Kidney (tissue), 13 donors: ENCODE measurements at regions not wholly inside any gene's neighbourhood (a gene's known extent, or its start where the extent isn't known, plus 50 kb on each side); places are given as distances from the start of the nearest gene placed in this dataset.

Experiments used
- DNase-seq, 5 donors: peaks; one replicate each; pipeline ENCODE4 v3.0.0-alpha.2; 2013 to 2020
- FAIRE-seq: peaks from 2 replicates; lab custom pipeline; 2012; peaks lifted over from hg19 to GRCh38; lab: Jason Lieb, UNC
- H3K27ac ChIP-seq, 2 donors: one replicate each; pipeline ENCODE4 v1.7.0; 2013; ENCODE audit warnings: low read depth in 2 of 2, low read length in 2 of 2, inconsistent platforms in 1 of 2
- H3K27me3 ChIP-seq: one replicate; pipeline ENCODE4 v1.7.1; 2013; ENCODE audit warnings: low read length, inconsistent platforms; ENCODE audit not compliant: control insufficient read depth, insufficient read depth
- H3K36me3 ChIP-seq, 3 donors: one replicate each; pipeline versions ENCODE4 v1.7.0 to v1.7.1; 2013; ENCODE audit warnings: low read length in 3 of 3, control low read depth in 1 of 3, inconsistent platforms in 1 of 3; ENCODE audit not compliant: insufficient read depth in 3 of 3, control insufficient read depth in 2 of 3
- H3K4me1 ChIP-seq, 3 donors: one replicate each; pipeline versions ENCODE4 v1.7.0 to v1.7.1; 2013; ENCODE audit warnings: low read length in 3 of 3, inconsistent platforms in 1 of 3, low read depth in 1 of 3; ENCODE audit not compliant: control insufficient read depth in 2 of 3, insufficient read depth in 2 of 3
- H3K4me3 ChIP-seq, 3 donors: one replicate each; pipeline versions ENCODE4 v1.7.0 to v1.8.1; 2013; ENCODE audit warnings: low read length in 3 of 3, control low read depth in 1 of 3, inconsistent platforms in 1 of 3
- H3K9ac ChIP-seq, 3 donors: one replicate each; pipeline versions ENCODE4 v1.7.0 to v1.7.1; 2013; ENCODE audit warnings: low read length in 3 of 3, control low read depth in 1 of 3, inconsistent platforms in 1 of 3
- H3K9me3 ChIP-seq, 3 donors: one replicate each; pipeline versions ENCODE4 v1.7.0 to v1.7.1; 2013; ENCODE audit warnings: low read length in 3 of 3, control low read depth in 1 of 3, inconsistent platforms in 1 of 3; ENCODE audit not compliant: control insufficient read depth in 2 of 3, insufficient read depth in 1 of 3
- intact Hi-C: fragments of 100-400 bp; cut with DNase I; formaldehyde crosslinking; loops from one replicate; pipeline ENCODE4 v1.11.1; 2022
- TF ChIP-seq, protein P1 (sequence below): IDR thresholded peaks from 3 replicates; pipeline ENCODE4 v1.5.1; 2012; ENCODE audit warnings: mild to moderate bottlenecking, moderate library complexity, borderline replicate concordance; ENCODE audit not compliant: insufficient read depth; ENCODE audit errors: extremely low read depth
- donor health status: control.
- donor health status: control.
- donor health status: control.
- donor health status: control.
- donor health status: control.
- donor health status: DM: yes; HTN: yes; CAD: no.
- donor health status: Normal renal cell carcinoma (clear cell type).

- no peaks in the 10 kb centered on the region for H3K27me3 ChIP-seq
- H3K27ac ChIP-seq: no peak overlapping the region
- intact Hi-C loops: no loop called here
- peaks cover 0 to 12% (median 4%) of the 10 kb centered on the region in 3 donors for H3K9me3 ChIP-seq
- H3K9ac ChIP-seq: no peak overlapping the region
- H3K4me1 ChIP-seq: peaks cover 3 to 12% (median 8%) of the 10 kb centered on the region in 3 donors
- DNase-seq: peak in 2 of 5 donors; percentile 24 to 72
- H3K36me3 ChIP-seq: no peaks in the 10 kb centered on the region
- no peak for FAIRE-seq
- H3K4me3 ChIP-seq: no peak overlapping the region
- TF ChIP-seq, protein P1, sequence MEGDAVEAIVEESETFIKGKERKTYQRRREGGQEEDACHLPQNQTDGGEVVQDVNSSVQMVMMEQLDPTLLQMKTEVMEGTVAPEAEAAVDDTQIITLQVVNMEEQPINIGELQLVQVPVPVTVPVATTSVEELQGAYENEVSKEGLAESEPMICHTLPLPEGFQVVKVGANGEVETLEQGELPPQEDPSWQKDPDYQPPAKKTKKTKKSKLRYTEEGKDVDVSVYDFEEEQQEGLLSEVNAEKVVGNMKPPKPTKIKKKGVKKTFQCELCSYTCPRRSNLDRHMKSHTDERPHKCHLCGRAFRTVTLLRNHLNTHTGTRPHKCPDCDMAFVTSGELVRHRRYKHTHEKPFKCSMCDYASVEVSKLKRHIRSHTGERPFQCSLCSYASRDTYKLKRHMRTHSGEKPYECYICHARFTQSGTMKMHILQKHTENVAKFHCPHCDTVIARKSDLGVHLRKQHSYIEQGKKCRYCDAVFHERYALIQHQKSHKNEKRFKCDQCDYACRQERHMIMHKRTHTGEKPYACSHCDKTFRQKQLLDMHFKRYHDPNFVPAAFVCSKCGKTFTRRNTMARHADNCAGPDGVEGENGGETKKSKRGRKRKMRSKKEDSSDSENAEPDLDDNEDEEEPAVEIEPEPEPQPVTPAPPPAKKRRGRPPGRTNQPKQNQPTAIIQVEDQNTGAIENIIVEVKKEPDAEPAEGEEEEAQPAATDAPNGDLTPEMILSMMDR: no peak
Observed at GRCh38 chr10:36187380-36188079, 545.4 kb upstream of the FZD8 start.

GRCh38 chr10:36185097-36185496 is 543.0 kb upstream of the FZD8 start:
- intact Hi-C loops: no loop called here
- H3K27ac ChIP-seq: no peak overlapping the region

GRCh38 chr10:36183726-36184125 is 541.6 kb upstream of the FZD8 start:
- Histone ChIP-seq H3K9ac (no peak overlapping the region), H3K9me3 (no peaks in the 10 kb centered on the region), H3K27me3 (no peaks in the 10 kb centered on the region), H3K4me1 (peaks cover 3 to 16% (median 8%) of the 10 kb centered on the region in 3 donors), H3K4me3 (no peak overlapping the region), H3K36me3 (no peaks in the 10 kb centered on the region), H3K27ac (peak overlapping the region in 1 of 2 donors; percentile 20)
- FAIRE-seq (no peak), DNase-seq (no peak)
- TF ChIP-seq, protein P1: no peak
- intact Hi-C loops: no loop called here

More at GRCh38 chr10:36185097-36185496, 543.0 kb upstream of the FZD8 start:
- H3K9ac ChIP-seq: no peak overlapping the region
- no peaks in the 10 kb centered on the region for H3K27me3 ChIP-seq
- H3K9me3 ChIP-seq: no peaks in the 10 kb centered on the region
- TF ChIP-seq, protein P1: no peak
- H3K4me3 ChIP-seq: no peak overlapping the region
- H3K4me1 ChIP-seq: peaks cover 3 to 16% (median 8%) of the 10 kb centered on the region in 3 donors
- no peak for DNase-seq
- H3K36me3 ChIP-seq: no peaks in the 10 kb centered on the region
- FAIRE-seq: no peak
